ENCODE measurements at regions not wholly inside any gene's neighbourhood (a gene's known extent, or its start where the extent isn't known, plus 50 kb on each side); places are given as distances from the start of the nearest gene placed in this dataset.

- Histone ChIP-seq H3K9me2 (replicated peaks; ENCODE audit: insufficient read depth, low read length) (no peaks in the 10 kb centered on the region), H3K4me3 (ENCODE audit: low read length) (no peak overlapping the region), H2AFZ (ENCODE audit: low read length) (no peak overlapping the region), H3K4me2 (ENCODE audit: low read depth, low read length) (no peak overlapping the region), H4K20me1 (ENCODE audit: insufficient read depth, low read length) (no peaks in the 10 kb centered on the region), H3K36me3 (replicated peaks; ENCODE audit: insufficient read depth, low read length) (no peaks in the 10 kb centered on the region), H3K9me3 (replicated peaks; ENCODE audit: insufficient read depth, low read length) (no peaks in the 10 kb centered on the region), H3F3A (ENCODE audit: insufficient read depth, low read length) (no peaks in the 10 kb centered on the region), H3K27ac (ENCODE audit: low read length) (no peak overlapping the region), H3K79me2 (ENCODE audit: low read length) (no peaks in the 10 kb centered on the region), H3K27me3 (replicated peaks; ENCODE audit: insufficient read depth, low read length) (no peaks in the 10 kb centered on the region), H3K4me1 (ENCODE audit: low read length) (no peaks in the 10 kb centered on the region), H3K9ac (ENCODE audit: low read length) (no peak overlapping the region)
- TF ChIP-seq EZH2phosphoT487 (IDR thresholded peaks at IDR 0.05; ENCODE audit: low read length): no peak
- TF ChIP-seq, protein P1, sequence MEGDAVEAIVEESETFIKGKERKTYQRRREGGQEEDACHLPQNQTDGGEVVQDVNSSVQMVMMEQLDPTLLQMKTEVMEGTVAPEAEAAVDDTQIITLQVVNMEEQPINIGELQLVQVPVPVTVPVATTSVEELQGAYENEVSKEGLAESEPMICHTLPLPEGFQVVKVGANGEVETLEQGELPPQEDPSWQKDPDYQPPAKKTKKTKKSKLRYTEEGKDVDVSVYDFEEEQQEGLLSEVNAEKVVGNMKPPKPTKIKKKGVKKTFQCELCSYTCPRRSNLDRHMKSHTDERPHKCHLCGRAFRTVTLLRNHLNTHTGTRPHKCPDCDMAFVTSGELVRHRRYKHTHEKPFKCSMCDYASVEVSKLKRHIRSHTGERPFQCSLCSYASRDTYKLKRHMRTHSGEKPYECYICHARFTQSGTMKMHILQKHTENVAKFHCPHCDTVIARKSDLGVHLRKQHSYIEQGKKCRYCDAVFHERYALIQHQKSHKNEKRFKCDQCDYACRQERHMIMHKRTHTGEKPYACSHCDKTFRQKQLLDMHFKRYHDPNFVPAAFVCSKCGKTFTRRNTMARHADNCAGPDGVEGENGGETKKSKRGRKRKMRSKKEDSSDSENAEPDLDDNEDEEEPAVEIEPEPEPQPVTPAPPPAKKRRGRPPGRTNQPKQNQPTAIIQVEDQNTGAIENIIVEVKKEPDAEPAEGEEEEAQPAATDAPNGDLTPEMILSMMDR (IDR thresholded peaks at IDR 0.05; ENCODE audit: low read length): no peak
- TF ChIP-seq EZH2 (optimal IDR thresholded peaks at IDR 0.05; ENCODE audit: low read depth, low read length): no peak
- no peak for DNase-seq
These were observed 453.6 kb upstream of the CFAP20DC start for GRCh38 chr3:59503441-59503840.

DNA sequence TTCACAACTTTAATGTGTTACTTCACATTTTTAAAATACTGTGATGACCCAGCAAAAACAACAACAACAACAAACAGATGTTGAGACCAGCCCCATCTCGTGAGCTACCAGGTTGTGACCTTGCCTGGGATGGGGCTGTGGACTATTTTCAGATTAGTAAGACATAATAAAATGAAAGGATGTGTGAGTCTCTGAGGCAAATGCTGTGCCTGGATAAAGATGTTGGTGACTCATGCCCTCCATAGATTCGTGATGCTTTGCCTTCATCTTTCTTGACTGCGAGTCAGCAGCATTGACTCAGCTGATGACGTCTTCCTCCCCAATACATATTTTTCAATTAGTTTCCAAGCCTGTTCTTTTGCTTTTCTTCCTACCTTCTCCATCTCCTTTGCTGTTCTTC lies 453.0 kb upstream of the CFAP20DC start:
- Histone ChIP-seq H3K27ac (ENCODE audit: low read length) (no peak overlapping the region), H3K9me2 (replicated peaks; ENCODE audit: insufficient read depth, low read length) (no peaks in the 10 kb centered on the region), H3K36me3 (replicated peaks; ENCODE audit: insufficient read depth, low read length) (no peaks in the 10 kb centered on the region), H3K9me3 (replicated peaks; ENCODE audit: insufficient read depth, low read length) (no peaks in the 10 kb centered on the region), H3K4me1 (ENCODE audit: low read length) (no peaks in the 10 kb centered on the region), H3K4me3 (ENCODE audit: low read length) (no peak overlapping the region), H3K9ac (ENCODE audit: low read length) (no peak overlapping the region), H3K27me3 (replicated peaks; ENCODE audit: insufficient read depth, low read length) (no peaks in the 10 kb centered on the region), H4K20me1 (ENCODE audit: insufficient read depth, low read length) (no peaks in the 10 kb centered on the region), H2AFZ (ENCODE audit: low read length) (no peak overlapping the region), H3F3A (ENCODE audit: insufficient read depth, low read length) (no peaks in the 10 kb centered on the region), H3K4me2 (ENCODE audit: low read depth, low read length) (no peak overlapping the region), H3K79me2 (ENCODE audit: low read length) (no peaks in the 10 kb centered on the region)
- TF ChIP-seq, protein P1 (IDR thresholded peaks at IDR 0.05; ENCODE audit: low read length): no peak
- TF ChIP-seq EZH2phosphoT487 (IDR thresholded peaks at IDR 0.05; ENCODE audit: low read length) (no peak), EZH2 (optimal IDR thresholded peaks at IDR 0.05; ENCODE audit: low read depth, low read length) (no peak)
- no peak for DNase-seq

- Histone ChIP-seq H4K20me1 (ENCODE audit: insufficient read depth, low read length) (no peaks in the 10 kb centered on the region), H3K79me2 (ENCODE audit: low read length) (no peaks in the 10 kb centered on the region), H3K4me2 (ENCODE audit: low read depth, low read length) (no peak overlapping the region), H3K27ac (ENCODE audit: low read length) (no peak overlapping the region), H3F3A (ENCODE audit: insufficient read depth, low read length) (no peaks in the 10 kb centered on the region), H2AFZ (ENCODE audit: low read length) (no peak overlapping the region), H3K9me3 (replicated peaks; ENCODE audit: insufficient read depth, low read length) (no peaks in the 10 kb centered on the region), H3K9me2 (replicated peaks; ENCODE audit: insufficient read depth, low read length) (no peaks in the 10 kb centered on the region), H3K9ac (ENCODE audit: low read length) (no peak overlapping the region), H3K36me3 (replicated peaks; ENCODE audit: insufficient read depth, low read length) (no peaks in the 10 kb centered on the region), H3K27me3 (replicated peaks; ENCODE audit: insufficient read depth, low read length) (no peaks in the 10 kb centered on the region), H3K4me1 (ENCODE audit: low read length) (no peaks in the 10 kb centered on the region), H3K4me3 (ENCODE audit: low read length) (no peak overlapping the region)
- DNase-seq: no peak
- TF ChIP-seq EZH2phosphoT487 (IDR thresholded peaks at IDR 0.05; ENCODE audit: low read length) (no peak), EZH2 (optimal IDR thresholded peaks at IDR 0.05; ENCODE audit: low read depth, low read length) (no peak)
- TF ChIP-seq, protein P1 (IDR thresholded peaks at IDR 0.05; ENCODE audit: low read length): no peak
These were observed 450.1 kb upstream of the CFAP20DC start for GRCh38 chr3:59499954-59500353.

All from MM.1S (cell line).